ENCODE measurements at regions not wholly inside any gene's neighbourhood (a gene's known extent, or its start where the extent isn't known, plus 50 kb on each side); places are given as distances from the start of the nearest gene placed in this dataset.

GRCh38 chr2:63784461-63784860 is 57.2 kb upstream of the UGP2 start:
- TF ChIP-seq, protein P1, sequence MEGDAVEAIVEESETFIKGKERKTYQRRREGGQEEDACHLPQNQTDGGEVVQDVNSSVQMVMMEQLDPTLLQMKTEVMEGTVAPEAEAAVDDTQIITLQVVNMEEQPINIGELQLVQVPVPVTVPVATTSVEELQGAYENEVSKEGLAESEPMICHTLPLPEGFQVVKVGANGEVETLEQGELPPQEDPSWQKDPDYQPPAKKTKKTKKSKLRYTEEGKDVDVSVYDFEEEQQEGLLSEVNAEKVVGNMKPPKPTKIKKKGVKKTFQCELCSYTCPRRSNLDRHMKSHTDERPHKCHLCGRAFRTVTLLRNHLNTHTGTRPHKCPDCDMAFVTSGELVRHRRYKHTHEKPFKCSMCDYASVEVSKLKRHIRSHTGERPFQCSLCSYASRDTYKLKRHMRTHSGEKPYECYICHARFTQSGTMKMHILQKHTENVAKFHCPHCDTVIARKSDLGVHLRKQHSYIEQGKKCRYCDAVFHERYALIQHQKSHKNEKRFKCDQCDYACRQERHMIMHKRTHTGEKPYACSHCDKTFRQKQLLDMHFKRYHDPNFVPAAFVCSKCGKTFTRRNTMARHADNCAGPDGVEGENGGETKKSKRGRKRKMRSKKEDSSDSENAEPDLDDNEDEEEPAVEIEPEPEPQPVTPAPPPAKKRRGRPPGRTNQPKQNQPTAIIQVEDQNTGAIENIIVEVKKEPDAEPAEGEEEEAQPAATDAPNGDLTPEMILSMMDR (conservative IDR thresholded peaks at IDR 0.05), result no peak
- TF ChIP-seq ZFX (IDR thresholded peaks at IDR 0.05), result no peak

All from C4-2B (cell line).